ENCODE measurements at regions not wholly inside any gene's neighbourhood (a gene's known extent, or its start where the extent isn't known, plus 50 kb on each side); places are given as distances from the start of the nearest gene placed in this dataset.

GRCh38 chr5:51990241-51990640 is 607.0 kb downstream of the ISL1 start:
- H3K27ac ChIP-seq: no peak overlapping the region
- no peaks in the 10 kb centered on the region for H3K4me1 ChIP-seq
- H3K36me3 ChIP-seq: no peaks in the 10 kb centered on the region
- no peak for TF ChIP-seq CTCF (IDR thresholded peaks at IDR 0.05)
- intact Hi-C loops (cut with DNase I): no loop called here
- ATAC-seq: no peak
- no peaks in the 10 kb centered on the region for H3K27me3 ChIP-seq
- H3K9me3 ChIP-seq: no peaks in the 10 kb centered on the region
- DNase-seq: no peak
- H3K4me3 ChIP-seq: no peak overlapping the region

- TF ChIP-seq CTCF (IDR thresholded peaks at IDR 0.05): no peak
- H3K27me3 ChIP-seq: no peaks in the 10 kb centered on the region
- H3K9me3 ChIP-seq: no peaks in the 10 kb centered on the region
- no peak for ATAC-seq
- intact Hi-C loops (cut with DNase I): no loop called here
- H3K4me1 ChIP-seq: no peaks in the 10 kb centered on the region
- no peaks in the 10 kb centered on the region for H3K36me3 ChIP-seq
- H3K27ac ChIP-seq: no peak overlapping the region
- DNase-seq: no peak
- no peak overlapping the region for H3K4me3 ChIP-seq
Observed at GRCh38 chr5:51990661-51991180, 607.5 kb downstream of the ISL1 start.

- H3K27me3 ChIP-seq: no peaks in the 10 kb centered on the region
- H3K36me3 ChIP-seq: no peaks in the 10 kb centered on the region
- H3K4me3 ChIP-seq: no peak overlapping the region
- H3K27ac ChIP-seq: no peak overlapping the region
- H3K4me1 ChIP-seq: no peaks in the 10 kb centered on the region
- intact Hi-C loops (cut with DNase I): no loop called here
- DNase-seq (no peak), ATAC-seq (no peak)
- TF ChIP-seq CTCF (IDR thresholded peaks at IDR 0.05): no peak
- H3K9me3 ChIP-seq: no peaks in the 10 kb centered on the region
Observed at GRCh38 chr5:51991940-51992339, 608.7 kb downstream of the ISL1 start.

- no peak for ATAC-seq
- Histone ChIP-seq H3K27me3 (no peaks in the 10 kb centered on the region), H3K27ac (no peak overlapping the region), H3K9me3 (no peaks in the 10 kb centered on the region), H3K36me3 (no peaks in the 10 kb centered on the region), H3K4me1 (no peaks in the 10 kb centered on the region), H3K4me3 (no peak overlapping the region)
- intact Hi-C loops (cut with DNase I): no loop called here
- no peak for DNase-seq
- TF ChIP-seq CTCF (IDR thresholded peaks at IDR 0.05): no peak
Observed at GRCh38 chr5:51995773-51996306, 612.6 kb downstream of the ISL1 start.

GRCh38 chr5:51996356-51996861 is 613.2 kb downstream of the ISL1 start:
- Histone ChIP-seq H3K4me1 (no peaks in the 10 kb centered on the region), H3K36me3 (no peaks in the 10 kb centered on the region), H3K4me3 (no peak overlapping the region), H3K9me3 (no peaks in the 10 kb centered on the region), H3K27me3 (no peaks in the 10 kb centered on the region), H3K27ac (no peak overlapping the region)
- ATAC-seq (no peak), DNase-seq (no peak)
- intact Hi-C loops (cut with DNase I): no loop called here
- no peak for TF ChIP-seq CTCF (IDR thresholded peaks at IDR 0.05)

Data from left lung (tissue), 4 donors.